ENCODE measurements at regions not wholly inside any gene's neighbourhood (a gene's known extent, or its start where the extent isn't known, plus 50 kb on each side); places are given as distances from the start of the nearest gene placed in this dataset.

DNA sequence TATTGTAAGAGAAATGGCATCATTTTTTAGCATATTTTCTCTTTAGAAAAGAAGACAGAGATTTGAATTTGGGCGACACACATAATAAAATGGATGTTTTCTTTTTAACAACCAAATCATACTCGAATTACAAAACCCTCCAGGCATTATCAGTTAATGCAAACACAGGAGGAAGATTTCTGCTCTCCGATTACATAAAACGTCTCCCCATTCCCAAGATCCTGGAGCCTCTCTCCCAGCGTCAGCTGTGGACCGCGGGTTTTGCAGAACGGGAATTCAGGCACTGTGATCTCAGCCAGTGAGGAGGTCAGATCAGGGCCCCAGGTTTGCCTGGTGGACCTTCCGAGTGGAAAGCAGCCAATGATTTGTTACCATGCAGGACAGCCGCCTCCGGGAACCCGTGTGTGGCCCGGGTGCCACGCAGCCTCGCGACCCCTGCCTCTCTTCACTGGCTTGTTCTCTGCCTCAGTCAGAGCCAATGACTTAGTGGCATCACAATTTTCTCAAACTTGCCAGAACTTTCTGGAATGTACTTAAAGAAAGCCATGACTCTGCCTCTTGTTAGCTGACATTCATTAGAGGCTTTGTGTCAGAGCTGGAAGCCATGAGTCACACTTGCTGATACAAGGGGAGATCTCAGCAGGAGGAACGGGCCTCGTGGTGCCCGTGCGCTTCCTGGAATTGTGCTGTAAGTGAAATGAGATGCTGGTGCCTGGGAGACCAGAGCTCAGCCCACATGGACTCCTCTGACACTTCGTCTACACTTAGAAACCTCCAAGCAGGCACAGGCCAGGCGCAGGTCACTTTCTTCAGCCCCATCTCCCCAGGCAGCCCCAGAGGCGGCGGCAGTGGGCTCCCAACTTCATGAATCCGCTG, 246.1 kb downstream of the KLF6 start:
- Histone ChIP-seq H3F3A (ENCODE audit: insufficient read depth, low read length) (no peaks in the 10 kb centered on the region), H3K4me1 (ENCODE audit: insufficient read depth, low read length, severe bottlenecking) (no peaks in the 10 kb centered on the region), H3K9ac (ENCODE audit: low read length) (no peak overlapping the region), H3K9me3 (ENCODE audit: low read length) (no peaks in the 10 kb centered on the region), H4K20me1 (ENCODE audit: insufficient read depth, low read length) (no peaks in the 10 kb centered on the region), H3K4me2 (ENCODE audit: low read length) (no peak overlapping the region), H3K4me3 (ENCODE audit: low read depth, low read length, poor library complexity, severe bottlenecking) (no peak overlapping the region), H3K79me2 (ENCODE audit: insufficient read depth, low read length) (no peaks in the 10 kb centered on the region), H2AFZ (ENCODE audit: low read length) (no peak overlapping the region), H3K36me3 (ENCODE audit: insufficient read depth, low read length) (no peaks in the 10 kb centered on the region), H3K27ac (ENCODE audit: low read depth, low read length, poor library complexity, severe bottlenecking) (no peak overlapping the region), H3K27me3 (ENCODE audit: insufficient read depth, low read length) (no peaks in the 10 kb centered on the region; the same call in 1 of the 2 replicates), H3K9me2 (ENCODE audit: low read depth, low read length) (no peaks in the 10 kb centered on the region)
- TF ChIP-seq, protein P1, sequence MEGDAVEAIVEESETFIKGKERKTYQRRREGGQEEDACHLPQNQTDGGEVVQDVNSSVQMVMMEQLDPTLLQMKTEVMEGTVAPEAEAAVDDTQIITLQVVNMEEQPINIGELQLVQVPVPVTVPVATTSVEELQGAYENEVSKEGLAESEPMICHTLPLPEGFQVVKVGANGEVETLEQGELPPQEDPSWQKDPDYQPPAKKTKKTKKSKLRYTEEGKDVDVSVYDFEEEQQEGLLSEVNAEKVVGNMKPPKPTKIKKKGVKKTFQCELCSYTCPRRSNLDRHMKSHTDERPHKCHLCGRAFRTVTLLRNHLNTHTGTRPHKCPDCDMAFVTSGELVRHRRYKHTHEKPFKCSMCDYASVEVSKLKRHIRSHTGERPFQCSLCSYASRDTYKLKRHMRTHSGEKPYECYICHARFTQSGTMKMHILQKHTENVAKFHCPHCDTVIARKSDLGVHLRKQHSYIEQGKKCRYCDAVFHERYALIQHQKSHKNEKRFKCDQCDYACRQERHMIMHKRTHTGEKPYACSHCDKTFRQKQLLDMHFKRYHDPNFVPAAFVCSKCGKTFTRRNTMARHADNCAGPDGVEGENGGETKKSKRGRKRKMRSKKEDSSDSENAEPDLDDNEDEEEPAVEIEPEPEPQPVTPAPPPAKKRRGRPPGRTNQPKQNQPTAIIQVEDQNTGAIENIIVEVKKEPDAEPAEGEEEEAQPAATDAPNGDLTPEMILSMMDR (IDR thresholded peaks at IDR 0.05; ENCODE audit: low read length): no peak
- TF ChIP-seq EZH2 (IDR thresholded peaks at IDR 0.05; ENCODE audit: borderline replicate concordance, low read length): no peak

DNA sequence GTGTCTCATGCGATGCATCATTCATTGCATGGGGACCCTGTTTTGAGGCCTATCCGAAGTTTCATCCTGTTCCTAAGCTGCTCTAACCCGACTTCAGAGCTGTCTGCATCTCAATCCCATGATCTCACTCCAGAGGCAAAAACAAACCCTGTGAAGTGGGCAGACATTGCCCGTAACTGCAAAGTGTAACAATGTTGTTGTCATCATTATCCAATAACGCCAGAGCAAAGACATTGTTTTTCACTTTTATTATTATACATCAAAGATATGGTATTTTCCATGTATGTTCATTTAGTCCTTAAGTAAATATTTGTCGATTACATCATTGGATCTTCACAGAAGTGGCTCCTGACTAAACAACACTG, 246.7 kb downstream of the KLF6 start:
- no peak overlapping the region for H3K4me3 ChIP-seq (ENCODE audit: low read depth, low read length, poor library complexity, severe bottlenecking)
- H3K9ac ChIP-seq (ENCODE audit: low read length): no peak overlapping the region
- no peaks in the 10 kb centered on the region for H3K9me3 ChIP-seq (ENCODE audit: low read length)
- H3K4me2 ChIP-seq (ENCODE audit: low read length): no peak overlapping the region
- no peaks in the 10 kb centered on the region for H3K9me2 ChIP-seq (ENCODE audit: low read depth, low read length)
- TF ChIP-seq EZH2 (IDR thresholded peaks at IDR 0.05; ENCODE audit: borderline replicate concordance, low read length): no peak
- TF ChIP-seq, protein P1 (IDR thresholded peaks at IDR 0.05; ENCODE audit: low read length): no peak
- no peaks in the 10 kb centered on the region; the same call in 1 of the 2 replicates for H3K27me3 ChIP-seq (ENCODE audit: insufficient read depth, low read length)
- H3K4me1 ChIP-seq (ENCODE audit: insufficient read depth, low read length, severe bottlenecking): no peaks in the 10 kb centered on the region
- no peaks in the 10 kb centered on the region for H3K36me3 ChIP-seq (ENCODE audit: insufficient read depth, low read length)
- no peaks in the 10 kb centered on the region for H3K79me2 ChIP-seq (ENCODE audit: insufficient read depth, low read length)
- H2AFZ ChIP-seq (ENCODE audit: low read length): no peak overlapping the region
- no peaks in the 10 kb centered on the region for H4K20me1 ChIP-seq (ENCODE audit: insufficient read depth, low read length)
- no peaks in the 10 kb centered on the region for H3F3A ChIP-seq (ENCODE audit: insufficient read depth, low read length)
- H3K27ac ChIP-seq (ENCODE audit: low read depth, low read length, poor library complexity, severe bottlenecking): no peak overlapping the region

DNA sequence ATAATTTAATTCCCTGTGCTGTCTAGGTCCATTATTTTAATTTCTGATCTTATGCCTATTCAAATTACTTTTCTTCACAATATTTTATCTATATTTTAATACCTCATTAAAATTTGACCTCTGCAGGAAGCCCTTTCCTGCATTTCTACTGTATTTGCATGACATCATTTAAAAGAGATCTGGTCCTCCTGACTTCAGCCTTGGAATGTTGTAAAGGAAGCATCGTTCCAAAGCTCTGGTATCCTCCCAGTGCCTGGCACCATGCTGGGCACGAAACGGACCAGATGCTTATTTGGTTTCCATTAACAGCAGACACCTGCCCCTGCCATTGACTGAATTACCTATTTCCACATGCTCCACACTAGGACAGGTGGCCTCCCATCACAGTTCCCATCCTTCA, 247.5 kb downstream of the KLF6 start:
- TF ChIP-seq, protein P1 (IDR thresholded peaks at IDR 0.05; ENCODE audit: low read length): no peak
- no peak for TF ChIP-seq EZH2 (IDR thresholded peaks at IDR 0.05; ENCODE audit: borderline replicate concordance, low read length)

More for the DNA sequence above, 247.5 kb downstream of the KLF6 start:
- no peaks in the 10 kb centered on the region for H3K79me2 ChIP-seq (ENCODE audit: insufficient read depth, low read length)
- H3K4me1 ChIP-seq (ENCODE audit: insufficient read depth, low read length, severe bottlenecking): no peaks in the 10 kb centered on the region
- H2AFZ ChIP-seq (ENCODE audit: low read length): no peak overlapping the region
- no peaks in the 10 kb centered on the region; the same call in 1 of the 2 replicates for H3K27me3 ChIP-seq (ENCODE audit: insufficient read depth, low read length)
- H3K36me3 ChIP-seq (ENCODE audit: insufficient read depth, low read length): no peaks in the 10 kb centered on the region
- no peaks in the 10 kb centered on the region for H4K20me1 ChIP-seq (ENCODE audit: insufficient read depth, low read length)
- no peak overlapping the region for H3K4me3 ChIP-seq (ENCODE audit: low read depth, low read length, poor library complexity, severe bottlenecking)
- H3K4me2 ChIP-seq (ENCODE audit: low read length): no peak overlapping the region
- no peaks in the 10 kb centered on the region for H3F3A ChIP-seq (ENCODE audit: insufficient read depth, low read length)
- no peaks in the 10 kb centered on the region for H3K9me3 ChIP-seq (ENCODE audit: low read length)
- no peak overlapping the region for H3K27ac ChIP-seq (ENCODE audit: low read depth, low read length, poor library complexity, severe bottlenecking)
- H3K9me2 ChIP-seq (ENCODE audit: low read depth, low read length): no peaks in the 10 kb centered on the region
- no peak overlapping the region for H3K9ac ChIP-seq (ENCODE audit: low read length)
